Panc1 (cell line): ENCODE measurements at regions not wholly inside any gene's neighbourhood (a gene's known extent, or its start where the extent isn't known, plus 50 kb on each side); places are given as distances from the start of the nearest gene placed in this dataset.

Source experiments
- ATAC-seq: fragments of 200-7000 bp; cut with Tn5 transposase; 2 replicates; pipeline ENCODE4 v1.9.1; 2020; ENCODE audit warnings: mild to moderate bottlenecking, moderate library complexity
- BruUV-seq: library from RNA; stranded (reverse); fragments of 400-500 nt; replicated peaks from 2 replicates; lab custom pipeline; 2021; lab: Mats Ljungman, UMichigan
- CTCF ChIA-PET: fragments of 300-600 bp; sonication (Branson Sonifier 250); formaldehyde crosslinking; loops from one replicate; lab custom pipeline; 2022; ENCODE audit warnings: antibody characterized with exemption; lab: Charles Lee
- POLR2A ChIA-PET: fragments of 300-600 bp; sonication (Branson Sonifier 250); formaldehyde crosslinking; loops from one replicate; lab custom pipeline; 2022; ENCODE audit warnings: antibody characterized with exemption; lab: Charles Lee
- DNase-seq: peaks from one replicate; pipeline ENCODE4 v3.0.0-alpha.2; 2010; ENCODE audit warnings: low read depth, low spot score
- H3K27ac ChIP-seq: 2 replicates; pipeline ENCODE4 v1.5.1; 2011; ENCODE audit warnings: mild to moderate bottlenecking, low read length, inconsistent platforms
- H3K27me3 ChIP-seq: fragments of 200-500 bp; sonication (Bioruptor generic); 2 replicates; pipeline ENCODE4 v1.6.0; 2014; ENCODE audit warnings: low read length, inconsistent platforms; ENCODE audit not compliant: control insufficient read depth, insufficient read depth
- H3K36me3 ChIP-seq: fragments of 200-500 bp; sonication (Bioruptor generic); 2 replicates; pipeline ENCODE4 v1.5.1; 2014; ENCODE audit warnings: inconsistent platforms, mild to moderate bottlenecking, low read length, moderate library complexity; ENCODE audit not compliant: control insufficient read depth, insufficient read depth
- H3K4me1 ChIP-seq: 2 replicates; pipeline ENCODE4 v1.5.1; 2011; ENCODE audit warnings: inconsistent platforms, mild to moderate bottlenecking, low read length, moderate library complexity; ENCODE audit not compliant: control insufficient read depth, insufficient read depth
- H3K4me3 ChIP-seq, 2 experiments: 2 replicates each; pipeline ENCODE4 v1.5.1; 2011 to 2012; ENCODE audit warnings: low read depth in 2 of 2, low read length in 2 of 2, mild to moderate bottlenecking in 2 of 2, inconsistent platforms in 1 of 2, moderate library complexity in 1 of 2
- H3K9me3 ChIP-seq: fragments of 200-500 bp; sonication (Bioruptor generic); 2 replicates; pipeline ENCODE4 v1.5.1; 2014; ENCODE audit warnings: low read depth, mild to moderate bottlenecking, inconsistent platforms, low read length, moderate library complexity; ENCODE audit not compliant: control insufficient read depth, insufficient read depth
- CTCF ChIP-seq: fragments of 450-650 bp; IDR thresholded peaks from 2 replicates; pipeline ENCODE4 v1.5.1; 2017; ENCODE audit warnings: mild to moderate bottlenecking
- POLR2AphosphoS5 ChIP-seq: IDR thresholded peaks from 2 replicates; pipeline ENCODE4 v1.6.1; 2012; ENCODE audit warnings: mild to moderate bottlenecking, low read depth, low read length, moderate library complexity
- REST ChIP-seq, 2 experiments: IDR thresholded peaks; 2 replicates each; pipeline ENCODE4 v1.6.1; 2011 to 2012; ENCODE audit warnings: low read depth in 2 of 2, control low read depth in 1 of 2, low read length in 1 of 2, mild to moderate bottlenecking in 1 of 2, moderate library complexity in 1 of 2; ENCODE audit not compliant: insufficient read depth in 1 of 2
- SIN3A ChIP-seq: IDR thresholded peaks from 2 replicates; pipeline ENCODE4 v1.6.1; 2012; ENCODE audit warnings: low read depth, mild to moderate bottlenecking, low read length, moderate library complexity, borderline replicate concordance; ENCODE audit not compliant: insufficient read depth
- TCF7L2 ChIP-seq: IDR thresholded peaks from 2 replicates; pipeline ENCODE4 v1.6.1; 2011; ENCODE audit warnings: mild to moderate bottlenecking, low read depth, low read length, inconsistent platforms
- in situ Hi-C: cut with HindIII; loops from 2 replicates; pipeline ENCODE4 v1.10.0; 2016; ENCODE audit warnings: low sequenced_read_pairs, low pct_unique_long_range_greater_than_20kb
- intact Hi-C: fragments of 100-400 bp; cut with micrococcal nuclease; formaldehyde crosslinking; loops from one replicate; pipeline ENCODE4 v1.10.0; 2022; ENCODE audit not compliant: unreplicated experiment

- no TSS peak for BruUV-seq
- ChIA-PET POLR2A (no interaction called here), CTCF (no interaction called here)
- no peaks in the 10 kb centered on the region for H3K9me3 ChIP-seq
- TF ChIP-seq CTCF (no peak), POLR2AphosphoS5 (no peak), REST (IDR thresholded peaks at IDR 0.05; ENCODE audit: insufficient read depth in 1 of 2, low read depth in 2 of 2, low read length in 1 of 2) (no peak)
- no peak overlapping the region for H3K27ac ChIP-seq
- ATAC-seq (no peak), DNase-seq (no peak)
- H3K4me1 ChIP-seq = no peaks in the 10 kb centered on the region
- intact Hi-C loops (no loop called here), in situ Hi-C loops (no loop called here)
- no peaks in the 10 kb centered on the region for H3K36me3 ChIP-seq
- no peak overlapping the region for H3K4me3 ChIP-seq
- no peaks in the 10 kb centered on the region; the same call in 1 of the 2 replicates for H3K27me3 ChIP-seq
These were observed 479.8 kb upstream of the MKI67 start for GRCh38 chr10:128606055-128606454.

GRCh38 chr10:128608791-128609190 lies 482.6 kb upstream of the MKI67 start:
- no peak for TF ChIP-seq SIN3A
- no peak for TF ChIP-seq POLR2AphosphoS5
- no peak for TF ChIP-seq CTCF
- no peaks in the 10 kb centered on the region for H3K4me1 ChIP-seq
- ChIA-PET POLR2A (no interaction called here), CTCF (no interaction called here)
- BruUV-seq = no TSS peak
- no peak overlapping the region for H3K4me3 ChIP-seq
- H3K36me3 ChIP-seq = no peaks in the 10 kb centered on the region
- H3K27me3 ChIP-seq = no peaks in the 10 kb centered on the region; the same call in 1 of the 2 replicates
- no peak for ATAC-seq
- intact Hi-C loops = no loop called here
- in situ Hi-C loops = no loop called here
- no peaks in the 10 kb centered on the region for H3K9me3 ChIP-seq
- no peak overlapping the region for H3K27ac ChIP-seq
- DNase-seq = no peak

GRCh38 chr10:128609460-128609859 lies 483.2 kb upstream of the MKI67 start:
- Histone ChIP-seq H3K4me3 (no peak overlapping the region), H3K4me1 (no peaks in the 10 kb centered on the region), H3K9me3 (no peaks in the 10 kb centered on the region), H3K27me3 (no peaks in the 10 kb centered on the region; the same call in 1 of the 2 replicates), H3K36me3 (no peaks in the 10 kb centered on the region), H3K27ac (no peak overlapping the region)
- BruUV-seq = no TSS peak
- ChIA-PET POLR2A (no interaction called here), CTCF (no interaction called here)
- no peak for ATAC-seq
- intact Hi-C loops = no loop called here
- no peak for TF ChIP-seq TCF7L2
- TF ChIP-seq SIN3A = no peak
- no peak for TF ChIP-seq CTCF
- TF ChIP-seq POLR2AphosphoS5 = no peak
- TF ChIP-seq REST (IDR thresholded peaks at IDR 0.05; ENCODE audit: insufficient read depth in 1 of 2, low read depth in 2 of 2, low read length in 1 of 2) = no peak
- no peak for DNase-seq
- in situ Hi-C loops = no loop called here
